ENCODE measurements at regions not wholly inside any gene's neighbourhood (a gene's known extent, or its start where the extent isn't known, plus 50 kb on each side); places are given as distances from the start of the nearest gene placed in this dataset.
A peak's percentile ranks its signal among the peaks of the same experiment; 100 is the strongest.

DNA sequence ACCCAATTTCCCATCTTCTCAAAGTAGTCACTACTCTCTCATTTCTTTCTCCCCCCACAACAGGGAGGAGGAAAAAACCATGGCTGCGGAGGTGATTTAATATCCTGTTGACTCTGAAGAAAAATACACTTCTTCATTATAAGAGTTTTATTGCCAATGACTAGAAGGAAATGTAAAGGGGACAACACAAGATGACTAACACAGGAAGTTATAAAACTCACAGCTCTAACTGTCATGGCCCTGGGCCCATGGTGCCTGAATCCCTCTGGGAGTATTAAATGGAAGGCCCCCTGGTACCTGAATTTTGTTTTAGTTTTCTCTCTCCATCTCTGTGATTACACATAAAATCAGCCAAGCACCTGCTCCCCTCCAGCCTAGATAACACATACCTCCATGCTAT, 352.8 kb upstream of the FAT3 start:
- FAIRE-seq (no peak), DNase-seq (ENCODE audit: low spot score) (peak; percentile 5)

DNA sequence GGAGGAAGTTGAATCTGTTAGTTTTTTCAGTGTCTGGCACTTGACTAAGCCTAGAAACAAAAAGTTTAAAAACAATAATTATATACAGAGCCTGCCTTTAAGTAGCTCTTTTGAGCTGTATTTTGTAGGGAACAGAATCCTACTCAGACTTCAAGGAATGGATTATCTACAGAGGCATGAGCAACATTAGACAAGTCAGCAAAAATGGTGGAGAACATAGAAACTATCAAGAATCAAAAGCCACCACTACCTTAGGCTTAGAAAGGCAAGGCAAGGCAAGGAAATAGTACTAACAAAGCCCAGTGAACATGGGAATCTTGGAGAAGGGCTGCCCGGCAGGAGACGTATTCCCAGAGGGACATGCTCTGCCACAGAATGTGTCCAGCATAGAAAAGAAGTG, 353.6 kb upstream of the FAT3 start:
- DNase-seq (ENCODE audit: low spot score), result no peak
- no peak for FAIRE-seq

DNA sequence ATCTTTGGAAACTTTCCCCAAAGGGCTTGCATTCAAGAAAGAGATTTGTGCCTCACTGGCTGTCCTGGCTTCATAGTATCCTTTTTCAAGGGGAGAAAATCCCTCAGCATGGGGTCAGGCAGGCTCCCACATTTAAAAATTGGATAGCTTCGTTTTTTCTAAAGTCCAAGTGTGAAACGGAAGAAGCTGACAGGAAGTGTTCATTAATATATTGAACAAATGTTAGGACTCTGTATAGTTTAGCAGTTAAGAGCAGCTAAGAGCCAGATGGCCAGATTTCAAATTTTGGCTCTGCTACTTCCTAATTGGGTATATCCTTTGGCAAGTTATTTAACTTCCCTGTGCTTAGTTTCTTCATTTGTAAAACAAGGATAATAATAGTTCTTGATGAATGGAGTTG, 354.9 kb upstream of the FAT3 start:
- FAIRE-seq, result no peak
- DNase-seq (ENCODE audit: low spot score), result no peak

DNA sequence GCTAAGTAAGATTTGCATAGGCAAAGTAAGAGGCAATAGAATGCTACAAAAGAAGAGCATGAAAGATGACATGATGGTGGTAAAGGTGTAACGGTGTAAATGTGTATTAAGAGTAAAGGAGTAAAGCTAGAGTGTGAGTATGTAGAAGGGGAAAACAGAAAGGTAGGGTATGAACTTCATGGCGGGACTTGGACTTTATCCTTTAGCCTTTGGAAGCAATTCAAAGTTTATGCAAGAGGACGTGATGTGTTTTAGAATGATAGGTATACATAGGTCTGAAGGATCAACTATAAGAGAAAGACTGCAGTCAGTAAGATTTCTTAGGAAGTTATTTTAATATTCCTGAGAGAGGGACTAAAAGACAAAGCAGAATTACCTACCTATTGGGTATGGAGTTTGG, 358.0 kb upstream of the FAT3 start:
- FAIRE-seq (no peak), DNase-seq (ENCODE audit: low spot score) (no peak)

DNA sequence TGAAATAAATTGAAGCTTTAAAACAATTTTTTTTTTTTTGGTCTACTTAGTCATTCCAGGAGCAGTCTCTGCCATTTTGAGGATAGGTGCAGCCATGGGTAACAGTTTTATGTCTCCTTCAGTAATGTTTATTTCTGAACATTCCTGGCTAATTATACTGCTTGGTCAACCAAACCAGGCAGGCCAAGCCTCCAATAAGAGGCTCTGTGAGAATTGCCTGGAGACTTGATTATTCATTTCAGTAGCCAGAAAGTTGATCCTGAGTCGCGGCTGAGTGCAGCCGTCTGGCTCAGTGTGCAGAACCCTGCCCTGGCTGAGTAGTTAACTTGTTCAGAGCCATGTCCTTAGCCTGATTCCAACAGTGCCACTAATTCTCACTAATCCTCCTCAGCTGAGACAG, 364.0 kb upstream of the FAT3 start:
- peak; percentile 70 for FAIRE-seq
- peak; percentile 70 for DNase-seq (ENCODE audit: low spot score)

DNA sequence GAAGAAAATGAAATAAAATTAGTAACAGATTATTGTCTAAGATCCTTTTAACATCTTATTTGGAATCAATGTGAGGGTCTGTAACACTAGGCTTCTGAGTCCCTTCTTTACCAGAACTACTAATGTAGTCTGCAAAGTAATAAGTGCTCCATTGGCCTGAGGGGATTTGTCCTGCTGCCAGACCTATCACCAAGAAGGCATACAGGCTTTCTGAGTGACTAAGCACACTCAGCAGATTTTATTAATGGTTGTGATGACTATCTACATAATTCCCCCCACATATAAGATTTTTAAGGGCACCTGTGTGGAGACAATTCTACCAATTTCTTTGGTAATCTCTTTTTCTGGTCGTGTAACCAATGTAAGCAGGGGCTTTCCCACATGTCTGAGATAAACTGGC, 365.0 kb upstream of the FAT3 start:
- no peak for FAIRE-seq
- no peak for DNase-seq (ENCODE audit: low spot score)

DNA sequence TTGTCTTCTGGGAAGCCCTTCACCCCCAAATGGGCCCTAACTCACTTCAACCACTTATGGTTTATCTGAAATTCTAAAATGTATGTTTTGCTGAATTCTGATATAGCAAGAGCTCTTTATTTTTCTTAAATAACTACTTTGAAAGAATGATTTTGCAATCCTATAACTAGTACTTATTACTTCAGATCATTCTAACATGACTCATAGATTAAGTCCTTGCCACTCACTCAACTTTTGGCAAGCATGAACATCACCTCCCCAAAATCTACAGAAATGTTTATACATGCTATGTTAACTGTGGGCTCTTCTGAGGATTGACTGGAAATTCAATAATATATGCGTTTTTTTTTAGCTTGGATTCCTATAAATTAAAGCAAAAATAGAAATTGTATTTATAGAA, 367.4 kb upstream of the FAT3 start:
- DNase-seq (ENCODE audit: low spot score), result no peak
- no peak for FAIRE-seq

DNA sequence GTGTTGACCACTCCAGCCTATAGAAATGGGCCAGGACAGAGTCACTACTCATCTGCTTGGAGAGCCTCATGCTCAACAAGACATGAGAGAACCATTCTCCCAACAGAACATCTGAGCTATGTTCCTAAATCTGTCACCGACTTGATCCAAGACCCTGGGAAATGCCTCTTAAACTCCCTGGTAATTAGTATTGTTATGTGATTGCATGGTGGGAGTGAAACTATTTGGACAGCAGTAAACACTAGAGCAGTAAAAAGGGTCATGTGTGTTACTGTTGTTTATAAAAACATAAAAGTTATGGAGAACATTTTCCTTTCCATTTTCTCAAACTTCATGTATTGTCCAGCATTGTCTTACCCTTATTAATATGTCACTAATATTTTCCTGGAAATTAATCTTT, 369.8 kb upstream of the FAT3 start:
- no peak for FAIRE-seq

DNA sequence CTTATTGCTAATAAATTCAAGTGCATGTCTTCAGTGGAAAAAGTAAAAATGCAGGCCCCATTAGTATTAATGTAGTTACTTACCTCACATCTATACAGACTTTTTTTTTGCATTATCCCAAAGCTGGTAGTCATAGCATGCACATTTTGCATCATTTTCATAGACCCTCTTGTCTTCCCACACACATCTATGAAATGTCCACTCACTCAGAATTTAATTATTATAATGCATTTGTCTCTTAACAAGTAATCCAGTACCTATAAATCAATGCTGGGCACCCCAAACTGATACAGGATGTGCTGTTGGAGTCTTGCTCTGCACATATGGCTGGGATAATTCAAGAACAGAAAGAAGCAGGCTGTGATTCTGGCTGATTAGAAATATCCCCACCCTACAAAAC, 370.4 kb upstream of the FAT3 start:
- no peak for DNase-seq (ENCODE audit: low spot score)
- no peak for FAIRE-seq

More for the DNA sequence above, 369.8 kb upstream of the FAT3 start:
- no peak for DNase-seq (ENCODE audit: low spot score)

DNA sequence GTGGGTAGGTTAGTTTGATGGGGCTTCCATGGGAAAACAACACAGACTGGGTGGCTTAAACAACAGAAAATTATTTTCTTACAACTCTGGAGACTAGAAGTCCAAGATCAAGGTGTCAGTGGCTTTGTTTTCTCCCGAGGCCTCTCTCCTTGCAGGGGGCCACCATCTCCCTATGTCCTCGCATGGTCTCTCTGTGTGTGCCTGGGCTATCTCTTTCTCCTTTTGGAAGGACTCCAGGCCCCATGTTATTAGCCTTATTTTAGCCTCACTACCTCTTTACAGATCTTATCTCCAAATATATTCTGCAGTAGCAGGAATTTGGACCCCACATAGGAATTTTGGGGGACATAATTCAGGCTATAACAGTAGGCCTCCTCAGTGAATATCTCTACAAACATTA, 372.7 kb upstream of the FAT3 start:
- DNase-seq (ENCODE audit: low spot score), result no peak
- no peak for FAIRE-seq

DNA sequence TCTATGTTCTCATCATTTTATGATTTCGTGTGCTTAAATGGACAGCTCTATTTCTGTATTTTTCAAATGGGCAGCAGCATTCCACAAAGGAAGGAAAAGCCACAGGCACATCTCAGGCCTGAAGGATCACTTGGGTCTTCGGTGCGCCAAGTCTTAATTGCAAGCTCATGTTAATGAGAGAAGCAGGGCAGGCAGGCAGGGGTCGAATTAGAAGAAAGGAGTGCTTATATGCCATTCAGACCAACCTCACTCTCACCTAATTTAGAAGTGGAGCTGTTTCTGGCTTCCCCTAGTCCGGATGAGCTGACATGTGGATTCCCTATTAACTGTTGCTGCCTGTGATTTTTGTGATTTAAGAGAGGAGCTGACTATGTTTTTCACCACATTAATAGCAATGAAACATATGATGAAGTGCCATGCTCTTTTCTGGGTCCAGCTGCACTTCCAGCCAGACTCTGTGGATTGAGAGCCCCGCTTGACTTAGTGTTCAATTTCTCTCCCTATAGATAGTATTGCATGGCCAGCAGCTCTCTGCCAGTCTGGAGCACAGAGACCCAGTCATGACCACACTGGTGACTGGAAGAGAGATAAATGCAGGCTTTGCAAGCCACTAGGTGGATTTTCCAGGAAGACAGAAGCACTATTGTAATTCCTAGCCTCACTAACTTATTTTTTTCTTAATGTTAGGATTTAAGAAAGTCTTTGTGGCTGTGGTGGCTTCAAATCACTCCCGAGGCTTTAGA, 373.9 kb upstream of the FAT3 start:
- FAIRE-seq (no peak), DNase-seq (ENCODE audit: low spot score) (no peak)

DNA sequence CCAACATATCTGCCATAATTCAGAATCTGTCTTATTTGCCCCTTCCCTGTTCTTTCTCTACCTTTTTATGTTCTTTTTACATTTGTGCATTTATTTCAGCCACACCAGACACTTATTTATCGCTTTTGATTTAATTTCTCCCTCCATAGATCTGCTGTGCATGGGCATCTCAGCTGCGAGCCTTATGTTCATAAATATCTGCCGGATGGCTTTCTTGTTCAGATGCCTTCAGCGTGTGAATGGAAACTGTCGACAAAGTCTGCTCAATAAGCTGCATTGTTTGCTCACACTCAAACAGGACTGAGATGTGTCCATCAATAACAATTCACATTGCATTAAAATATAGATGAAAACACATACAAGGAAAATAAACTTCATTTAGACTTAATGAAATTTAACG, 374.6 kb upstream of the FAT3 start:
- FAIRE-seq, result no peak
- DNase-seq (ENCODE audit: low spot score), result no peak

DNA sequence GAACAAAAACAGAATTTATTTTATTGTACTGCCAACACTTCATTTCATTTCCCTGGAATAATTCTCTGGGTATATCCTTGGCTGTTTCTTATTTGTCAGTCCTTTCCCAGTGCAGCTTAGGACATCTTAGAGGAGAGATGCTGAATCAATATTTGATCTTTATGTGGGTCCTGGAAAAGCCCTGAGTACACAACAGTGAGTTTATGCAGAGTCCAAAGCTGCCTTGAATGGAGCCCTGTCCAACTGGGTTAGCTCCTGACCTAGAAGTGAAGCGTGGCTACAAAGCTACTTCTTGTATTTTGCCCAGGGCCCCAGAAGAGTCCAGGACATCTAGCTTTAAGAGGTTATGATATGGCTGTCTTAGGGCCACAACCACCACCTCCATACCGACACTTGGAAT, 378.0 kb upstream of the FAT3 start:
- no peak for FAIRE-seq
- no peak for DNase-seq (ENCODE audit: low spot score)

DNA sequence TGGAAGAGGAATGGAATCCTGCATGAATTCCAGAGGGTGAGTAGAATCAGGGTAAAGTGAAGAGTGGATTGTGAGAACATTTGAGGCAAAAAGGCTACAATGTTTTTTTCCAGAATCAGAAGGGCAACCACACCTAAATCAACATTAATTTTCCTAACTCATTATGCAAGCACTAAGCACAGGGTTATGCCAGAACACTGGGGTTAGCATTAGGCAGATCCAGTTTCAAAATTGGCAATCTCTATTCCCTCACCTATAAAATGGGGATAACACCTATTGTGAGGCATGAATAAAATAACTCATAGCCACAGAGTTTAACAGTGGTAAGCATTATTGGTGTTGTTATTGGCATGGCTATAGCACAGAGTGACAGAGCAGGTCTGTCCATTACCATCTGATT, 378.6 kb upstream of the FAT3 start:
- no peak for FAIRE-seq
- DNase-seq (ENCODE audit: low spot score), result no peak

DNA sequence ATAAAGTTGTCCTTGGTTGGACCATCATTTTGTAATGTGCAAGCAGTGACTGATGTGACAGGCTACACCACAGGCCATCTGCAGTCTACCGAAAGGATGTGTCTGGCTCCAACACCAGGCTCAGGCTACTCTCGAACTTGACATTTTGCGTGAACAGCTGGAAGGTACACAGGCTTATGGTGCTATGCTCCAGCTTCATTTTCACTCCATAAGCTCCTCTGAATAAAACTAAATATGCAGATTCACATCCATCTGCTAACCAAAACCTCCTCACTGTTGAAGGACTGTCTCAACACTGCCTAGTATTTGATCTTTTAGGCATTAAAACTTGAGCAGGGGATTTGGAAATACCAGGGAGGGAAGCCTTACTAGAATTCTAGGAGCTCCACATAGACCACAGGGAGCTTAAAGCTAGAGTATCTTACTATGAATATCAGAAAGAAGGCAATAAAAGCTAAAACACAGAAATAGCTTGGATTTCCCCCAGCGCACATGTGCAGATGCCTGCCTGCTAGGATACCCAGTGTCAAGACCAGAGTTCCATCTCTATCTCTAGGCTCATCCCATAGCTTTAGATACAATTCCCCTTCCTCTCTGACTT, 383.9 kb upstream of the FAT3 start:
- no peak for DNase-seq (ENCODE audit: low spot score)
- no peak for FAIRE-seq

DNA sequence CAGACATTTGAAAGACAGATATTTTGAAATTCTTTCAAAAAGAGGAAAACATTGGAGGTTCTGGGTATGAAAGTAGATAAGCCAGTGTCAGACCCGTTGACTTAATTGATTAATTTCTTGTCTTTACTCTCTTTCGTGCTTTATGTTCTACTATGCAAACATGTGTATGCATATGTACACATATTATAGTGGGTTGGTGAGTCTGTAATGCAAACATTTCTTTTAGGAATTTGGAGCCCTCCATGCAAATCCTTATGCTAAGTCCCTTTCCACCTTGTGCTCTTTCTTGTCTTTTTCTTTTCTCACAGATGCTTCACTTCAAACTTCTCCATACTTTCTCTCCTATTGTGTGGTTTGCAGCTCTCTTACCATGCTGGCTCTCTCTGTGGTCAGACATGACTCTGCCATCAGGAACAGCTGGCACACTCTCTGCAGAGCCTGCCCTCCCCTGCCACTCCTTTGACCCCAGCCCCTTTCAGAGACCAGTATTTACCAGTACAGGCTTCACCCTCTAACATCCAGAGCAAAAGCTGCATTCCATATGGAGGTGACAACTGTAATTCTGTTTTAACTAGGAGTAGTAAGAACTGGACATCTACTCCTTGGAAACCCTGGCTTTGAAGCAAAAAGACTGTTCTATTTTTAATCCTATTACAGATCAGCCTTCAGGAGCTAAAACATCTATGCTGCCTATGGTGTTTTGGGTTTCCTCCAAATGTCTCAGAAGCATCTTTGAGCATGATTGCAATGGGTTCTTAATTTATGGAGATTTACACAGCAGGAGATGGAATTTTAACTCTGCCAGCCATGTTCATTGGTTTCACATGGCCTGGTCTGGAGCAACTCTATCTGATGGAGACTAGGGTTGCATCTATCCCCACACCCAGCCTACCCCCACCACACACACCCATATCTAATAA, 386.9 kb upstream of the FAT3 start:
- no peak for FAIRE-seq
- no peak for DNase-seq (ENCODE audit: low spot score)

DNA sequence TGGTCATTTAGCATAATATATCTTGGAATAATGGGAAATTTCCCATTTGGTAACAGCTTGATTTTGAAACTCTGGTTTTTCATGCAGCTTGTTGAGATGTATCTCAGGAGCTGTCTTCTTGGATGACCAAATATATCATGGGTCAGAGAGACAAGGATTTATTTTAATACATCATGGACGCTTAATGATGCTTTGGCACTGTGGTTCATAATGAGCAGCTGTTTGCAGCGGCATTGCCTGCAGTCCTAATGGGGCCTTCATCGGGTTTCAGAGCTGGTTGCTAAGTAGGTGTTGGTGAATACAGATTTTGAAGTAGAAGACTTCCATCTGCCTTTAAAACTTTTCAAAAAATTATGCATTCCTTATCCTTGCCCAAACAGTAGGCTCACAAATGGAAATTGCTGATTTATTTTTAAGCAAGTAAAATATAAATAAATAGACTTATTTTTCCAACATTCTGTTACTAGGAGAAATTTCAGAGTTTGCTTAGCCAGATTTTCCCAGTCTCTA, 389.5 kb upstream of the FAT3 start:
- FAIRE-seq, result no peak
- no peak for DNase-seq (ENCODE audit: low spot score)

DNA sequence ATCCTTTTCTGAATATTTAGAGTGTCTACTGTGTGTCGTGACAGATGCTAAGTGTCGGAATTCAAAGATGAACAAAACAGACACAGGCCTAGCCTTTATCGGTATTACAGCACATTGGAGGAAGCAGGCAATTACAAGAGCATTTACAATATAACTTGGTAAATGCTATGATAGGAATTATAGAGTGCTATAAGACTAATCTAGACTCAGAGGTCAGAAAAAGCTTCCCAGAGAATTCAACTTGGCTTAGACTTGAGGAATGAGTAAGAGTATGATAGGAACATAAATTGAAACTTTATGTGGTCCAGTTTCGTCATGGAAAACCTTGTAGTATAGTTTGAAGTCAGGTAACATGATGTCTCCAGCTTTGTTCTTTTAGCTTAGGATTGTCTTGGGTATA, 395.7 kb upstream of the FAT3 start:
- DNase-seq (ENCODE audit: low spot score) (no peak), FAIRE-seq (no peak)

DNA sequence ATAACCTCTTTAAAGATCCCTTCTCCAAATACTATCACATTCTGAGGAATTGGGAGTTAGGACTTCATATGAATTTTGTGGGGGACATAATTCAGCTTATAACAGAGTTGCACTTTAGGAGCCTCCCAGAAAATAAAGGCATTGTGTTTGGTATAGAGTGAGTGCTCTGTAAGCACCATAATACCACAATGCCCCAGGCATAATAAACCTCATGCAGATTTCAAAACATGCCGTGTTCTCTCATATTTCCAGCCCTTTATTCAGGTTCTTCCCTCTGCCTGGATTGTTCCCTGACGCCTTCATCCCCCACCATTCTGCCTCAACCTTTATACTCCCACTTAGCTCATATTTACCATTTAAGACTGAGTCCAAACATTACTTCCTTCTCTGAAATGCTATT, 398.8 kb upstream of the FAT3 start:
- no peak for FAIRE-seq

DNA sequence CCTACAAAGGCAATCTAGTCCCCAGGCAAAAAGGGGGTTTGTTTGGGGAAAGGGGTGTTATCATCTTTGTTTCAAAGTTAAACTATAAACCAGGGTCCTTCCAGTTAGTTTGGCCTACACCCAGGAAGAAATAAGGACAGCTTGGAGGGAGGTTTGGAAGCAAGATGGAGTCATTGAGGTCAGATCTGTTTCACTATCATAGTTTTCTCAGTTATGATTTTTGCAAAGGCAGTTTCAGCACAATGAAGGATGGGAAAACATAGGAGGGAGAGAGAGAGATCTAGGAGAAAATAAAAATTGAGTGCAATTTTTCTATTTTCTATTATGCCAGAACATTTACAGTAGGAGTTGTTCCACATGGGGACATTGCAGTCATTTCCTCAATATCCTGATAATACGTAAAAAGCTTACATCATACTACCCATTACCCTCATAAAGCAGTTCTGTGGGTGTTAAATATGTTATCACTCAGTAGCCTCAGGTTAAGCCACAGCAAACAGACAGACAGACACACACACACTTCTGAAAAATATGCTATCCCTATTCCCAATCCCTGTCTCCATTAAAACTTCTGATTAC, 401.3 kb upstream of the FAT3 start:
- DNase-seq (ENCODE audit: low spot score), result no peak
- no peak for FAIRE-seq

More for the DNA sequence above, 398.8 kb upstream of the FAT3 start:
- no peak for DNase-seq (ENCODE audit: low spot score)

DNA sequence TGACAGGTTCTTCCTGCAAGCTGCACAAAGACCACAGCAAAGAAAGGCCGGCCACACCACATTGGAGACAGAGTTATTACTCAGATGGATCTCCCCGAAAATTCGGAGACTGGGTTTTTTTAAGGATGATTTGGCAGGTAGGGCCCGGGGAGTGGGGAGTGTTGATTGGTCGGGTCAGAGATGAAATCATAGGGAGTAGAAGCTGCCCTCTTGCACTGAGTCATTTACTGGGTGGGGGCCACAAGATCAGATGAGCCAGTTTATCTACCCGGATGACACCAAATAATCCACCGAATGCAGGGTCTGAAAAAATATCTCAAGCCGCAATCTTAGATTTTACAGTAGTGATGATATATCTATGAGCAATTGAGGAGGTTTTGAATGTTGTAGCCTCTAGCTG, 401.8 kb upstream of the FAT3 start:
- no peak for DNase-seq (ENCODE audit: low spot score)
- FAIRE-seq, result no peak

DNA sequence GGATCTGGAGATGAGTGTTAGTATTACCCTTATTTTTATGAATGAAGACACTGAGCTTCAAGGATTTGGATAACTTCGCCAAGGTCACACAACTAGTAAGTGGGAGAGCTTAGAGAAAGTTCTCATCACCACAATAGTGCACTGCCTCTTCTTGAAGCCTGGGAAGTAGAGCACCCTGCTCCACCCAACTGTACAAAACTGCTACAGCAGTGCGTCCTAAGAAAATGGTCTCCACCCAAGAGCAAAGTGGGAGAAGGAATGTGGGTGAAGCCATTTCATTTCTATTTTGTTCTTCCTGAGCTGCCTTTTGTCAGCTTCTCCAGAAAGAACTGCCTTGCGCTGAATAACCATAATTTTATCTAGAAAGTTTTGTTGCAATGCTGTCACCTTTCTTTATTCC, 403.9 kb upstream of the FAT3 start:
- DNase-seq (ENCODE audit: low spot score) (no peak), FAIRE-seq (no peak)

Data from RCC 7860 (cell line).